Breast epithelium (tissue), 4 donors: ENCODE measurements at regions not wholly inside any gene's neighbourhood (a gene's known extent, or its start where the extent isn't known, plus 50 kb on each side); places are given as distances from the start of the nearest gene placed in this dataset.

ENCODE experiments used
- DNase-seq, 2 donors: peaks; one replicate each; pipeline ENCODE4 v3.0.0-alpha.2; 2019; ENCODE audit warnings: low spot score in 2 of 2
- H3K27ac ChIP-seq, 2 donors: fragments of 200-600 bp; sonication (generic) in 1 of 2; one replicate each; pipeline ENCODE4 v1.5.1; 2016 to 2019; ENCODE audit warnings: mild to moderate bottlenecking in 1 of 2
- H3K27me3 ChIP-seq, 2 donors: fragments of 200-600 bp; sonication (generic) in 1 of 2; one replicate each; pipeline versions ENCODE4 v1.5.1 to v1.6.0; 2017 to 2019; ENCODE audit warnings: control low read depth in 1 of 2, mild to moderate bottlenecking in 1 of 2
- H3K36me3 ChIP-seq: fragments of 200-600 bp; one replicate; pipeline ENCODE4 v1.5.1; 2019
- H3K4me1 ChIP-seq, 2 donors: fragments of 200-600 bp; sonication (generic); one replicate each; pipeline ENCODE4 v1.5.1; 2016 to 2019; ENCODE audit warnings: control low read depth in 1 of 2
- H3K4me3 ChIP-seq, 3 donors: fragments of 200-600 bp; sonication (generic); 1 replicate in 2 of 3; 2 replicates in 1 of 3; pipeline ENCODE4 v1.5.1; 2016 to 2019; ENCODE audit warnings: mild to moderate bottlenecking in 3 of 3, moderate library complexity in 2 of 3
- H3K9me3 ChIP-seq, 2 donors: fragments of 200-600 bp; sonication (generic) in 1 of 2; one replicate each; pipeline ENCODE4 v1.5.1; 2016 to 2019; ENCODE audit warnings: control low read depth in 1 of 2
- POLR2A ChIP-seq: fragments of 450-650 bp; IDR thresholded peaks from one replicate; pipeline ENCODE4 v1.6.1; 2016; ENCODE audit warnings: antibody characterized with exemption, mild to moderate bottlenecking, moderate library complexity
- POLR2AphosphoS5 ChIP-seq, 3 donors: sonication (generic); formaldehyde crosslinking; IDR thresholded peaks; one replicate each; pipeline ENCODE4 v1.6.1; 2017; ENCODE audit warnings: antibody characterized with exemption in 3 of 3
- intact Hi-C: fragments of 100-400 bp; cut with DNase I; formaldehyde crosslinking; loops from one replicate; pipeline ENCODE4 v1.15.1; 2023; ENCODE audit warnings: low total_unique reads
- TF ChIP-seq, protein P1 (sequence below), 3 donors: fragments of 450-650 bp; IDR thresholded peaks; one replicate each; pipeline ENCODE4 v1.5.1; 2016 to 2017; ENCODE audit warnings: antibody characterized with exemption in 3 of 3, mild to moderate bottlenecking in 3 of 3, moderate library complexity in 3 of 3

DNA sequence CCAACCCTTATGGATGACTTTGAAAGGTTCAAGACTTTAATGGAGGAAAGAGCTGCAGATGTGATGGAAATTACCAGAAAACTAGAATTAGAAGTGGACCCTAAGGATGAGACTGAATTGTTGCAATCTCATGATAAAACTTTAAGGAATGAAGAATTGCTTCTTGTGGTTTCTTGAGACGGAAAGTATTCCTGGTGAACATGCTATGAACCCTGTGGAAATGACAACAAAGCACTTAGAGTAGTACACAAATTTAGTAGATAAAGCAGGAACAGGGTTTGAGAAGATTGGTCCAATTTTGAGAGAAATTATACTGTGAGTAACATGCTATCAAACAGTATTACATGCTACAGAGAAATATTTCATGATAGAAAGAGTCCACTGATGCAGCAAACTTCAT lies 215.4 kb downstream of the OMA1 start:
- Histone ChIP-seq H3K4me1 (no peaks in the 10 kb centered on the region), H3K9me3 (no peaks in the 10 kb centered on the region), H3K4me3 (no peak overlapping the region), H3K27ac (no peak overlapping the region), H3K36me3 (no peaks in the 10 kb centered on the region), H3K27me3 (no peaks in the 10 kb centered on the region)
- intact Hi-C loops, result no loop called here
- no peak for DNase-seq
- no peak for TF ChIP-seq POLR2AphosphoS5 (IDR thresholded peaks at IDR 0.05)
- TF ChIP-seq, protein P1, sequence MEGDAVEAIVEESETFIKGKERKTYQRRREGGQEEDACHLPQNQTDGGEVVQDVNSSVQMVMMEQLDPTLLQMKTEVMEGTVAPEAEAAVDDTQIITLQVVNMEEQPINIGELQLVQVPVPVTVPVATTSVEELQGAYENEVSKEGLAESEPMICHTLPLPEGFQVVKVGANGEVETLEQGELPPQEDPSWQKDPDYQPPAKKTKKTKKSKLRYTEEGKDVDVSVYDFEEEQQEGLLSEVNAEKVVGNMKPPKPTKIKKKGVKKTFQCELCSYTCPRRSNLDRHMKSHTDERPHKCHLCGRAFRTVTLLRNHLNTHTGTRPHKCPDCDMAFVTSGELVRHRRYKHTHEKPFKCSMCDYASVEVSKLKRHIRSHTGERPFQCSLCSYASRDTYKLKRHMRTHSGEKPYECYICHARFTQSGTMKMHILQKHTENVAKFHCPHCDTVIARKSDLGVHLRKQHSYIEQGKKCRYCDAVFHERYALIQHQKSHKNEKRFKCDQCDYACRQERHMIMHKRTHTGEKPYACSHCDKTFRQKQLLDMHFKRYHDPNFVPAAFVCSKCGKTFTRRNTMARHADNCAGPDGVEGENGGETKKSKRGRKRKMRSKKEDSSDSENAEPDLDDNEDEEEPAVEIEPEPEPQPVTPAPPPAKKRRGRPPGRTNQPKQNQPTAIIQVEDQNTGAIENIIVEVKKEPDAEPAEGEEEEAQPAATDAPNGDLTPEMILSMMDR (IDR thresholded peaks at IDR 0.05), result no peak
- TF ChIP-seq POLR2A, result no peak

DNA sequence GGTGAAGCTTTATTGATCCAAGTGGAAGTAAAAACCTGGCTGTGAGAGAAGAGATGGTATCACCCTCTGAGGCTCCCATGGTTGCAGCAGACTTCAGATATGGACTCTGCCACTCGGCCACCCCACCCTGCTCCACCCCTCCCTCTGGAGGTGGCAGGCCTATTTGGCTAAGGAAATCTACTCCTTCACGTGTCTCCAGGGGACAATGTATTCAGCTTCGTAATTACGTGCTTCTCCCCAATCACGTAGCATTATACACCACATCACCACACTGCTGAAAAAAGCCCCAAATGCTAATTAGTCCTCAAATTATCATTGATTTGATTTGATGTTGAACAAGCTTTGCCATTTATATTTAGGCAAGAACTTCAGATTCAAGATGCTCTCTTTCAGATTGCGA lies 220.7 kb downstream of the OMA1 start:
- intact Hi-C loops, result no loop called here
- Histone ChIP-seq H3K36me3 (no peaks in the 10 kb centered on the region), H3K4me3 (no peak overlapping the region), H3K27me3 (no peaks in the 10 kb centered on the region), H3K27ac (no peak overlapping the region), H3K4me1 (no peaks in the 10 kb centered on the region), H3K9me3 (peaks cover 6 to 7% of the 10 kb centered on the region in 2 donors)
- no peak for DNase-seq
- TF ChIP-seq POLR2AphosphoS5 (IDR thresholded peaks at IDR 0.05), result no peak

DNA sequence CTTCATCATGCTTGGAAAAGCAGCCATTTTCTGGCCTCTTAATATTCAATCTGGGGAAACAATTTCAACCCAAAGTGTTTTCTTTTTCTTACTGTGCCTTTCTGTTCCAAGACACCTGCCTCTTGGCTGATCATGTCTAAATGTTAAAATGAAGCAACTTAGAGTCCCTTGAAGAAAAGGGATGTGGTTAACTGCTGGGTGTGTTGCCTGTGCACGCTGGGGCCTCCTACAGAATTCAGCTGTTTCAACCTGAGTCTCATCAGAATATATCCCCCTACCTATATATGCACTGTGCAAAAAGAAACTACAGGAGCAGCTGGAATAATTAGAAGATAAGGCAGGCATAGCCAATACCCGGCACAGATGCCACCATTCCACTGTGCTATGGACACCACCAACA lies 222.0 kb downstream of the OMA1 start:
- TF ChIP-seq POLR2AphosphoS5 (IDR thresholded peaks at IDR 0.05) (no peak), POLR2A (no peak)
- TF ChIP-seq, protein P1 (IDR thresholded peaks at IDR 0.05), result no peak
- Histone ChIP-seq H3K9me3 (peaks cover 6 to 7% of the 10 kb centered on the region in 2 donors), H3K4me3 (no peak overlapping the region), H3K36me3 (no peaks in the 10 kb centered on the region), H3K4me1 (no peaks in the 10 kb centered on the region), H3K27ac (no peak overlapping the region), H3K27me3 (no peaks in the 10 kb centered on the region)
- intact Hi-C loops, result no loop called here
- no peak for DNase-seq

DNA sequence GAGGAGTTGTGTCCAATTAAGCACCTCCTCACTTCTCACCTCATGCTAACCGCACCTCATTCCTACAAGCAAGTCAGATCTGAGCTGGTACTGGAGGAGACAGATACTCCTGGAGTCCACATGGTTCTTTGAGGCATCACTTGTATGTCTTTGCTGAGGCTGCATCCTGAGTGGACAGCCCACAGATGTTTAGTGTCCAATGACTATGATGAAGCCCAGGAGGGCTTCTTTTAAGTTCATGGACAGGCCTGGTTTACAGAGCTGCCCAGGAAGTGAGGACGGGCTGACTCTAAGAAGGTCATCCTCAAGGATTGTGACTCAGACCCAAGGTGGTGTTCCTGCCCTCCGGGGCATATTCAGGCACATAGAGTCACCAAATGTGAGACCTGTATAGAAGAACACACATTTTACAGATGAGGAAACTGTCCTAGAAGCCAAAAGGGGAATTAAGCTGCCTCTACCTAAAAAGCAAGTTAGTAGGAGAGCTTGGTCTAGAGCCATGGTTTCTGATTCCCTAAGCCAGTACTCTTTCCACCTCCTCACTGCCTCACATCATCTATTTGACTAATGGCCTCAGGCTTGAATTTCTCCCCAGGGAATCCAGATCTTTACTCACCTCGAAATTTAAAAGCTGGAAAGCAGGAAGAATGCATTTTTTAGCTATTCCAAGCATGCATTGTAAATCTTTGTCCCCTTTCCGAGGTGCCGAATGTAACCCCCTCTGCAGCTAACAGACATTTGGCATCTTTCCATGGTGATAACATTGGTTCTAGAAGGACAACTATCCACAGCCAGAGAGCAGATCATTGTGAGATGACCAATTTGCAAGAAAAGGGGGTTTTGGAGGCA lies 228.1 kb downstream of the OMA1 start:
- intact Hi-C loops, result no loop called here
- no peak for DNase-seq
- TF ChIP-seq POLR2A (no peak), POLR2AphosphoS5 (IDR thresholded peaks at IDR 0.05) (no peak)
- TF ChIP-seq, protein P1 (IDR thresholded peaks at IDR 0.05), result no peak
- Histone ChIP-seq H3K4me3 (no peak overlapping the region), H3K36me3 (no peaks in the 10 kb centered on the region), H3K27ac (no peak overlapping the region), H3K9me3 (peaks cover 6 to 7% of the 10 kb centered on the region in 2 donors), H3K27me3 (no peaks in the 10 kb centered on the region), H3K4me1 (no peaks in the 10 kb centered on the region)

DNA sequence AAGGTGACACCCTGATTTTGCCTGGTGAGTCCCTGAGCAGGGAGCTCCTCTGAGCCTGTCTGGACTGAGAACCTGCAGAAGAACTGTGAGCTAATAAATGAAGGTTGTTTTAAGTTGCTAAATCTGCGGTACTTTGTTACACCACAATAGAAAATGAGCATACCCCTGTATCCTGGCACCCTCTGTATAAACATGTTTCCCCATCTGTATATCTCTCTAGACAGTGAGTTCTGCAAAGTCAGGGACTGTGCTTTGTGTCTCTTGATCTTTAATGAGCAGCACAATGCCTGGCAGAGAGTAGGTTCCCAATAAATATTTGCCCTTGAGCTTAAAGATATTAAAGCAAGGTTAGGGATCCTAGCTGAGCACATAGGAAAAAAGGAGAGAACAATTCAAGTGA lies 228.8 kb downstream of the OMA1 start:
- Histone ChIP-seq H3K27ac (no peak overlapping the region), H3K9me3 (peaks cover 6 to 7% of the 10 kb centered on the region in 2 donors), H3K27me3 (no peaks in the 10 kb centered on the region), H3K4me1 (no peaks in the 10 kb centered on the region), H3K4me3 (no peak overlapping the region), H3K36me3 (no peaks in the 10 kb centered on the region)
- TF ChIP-seq, protein P1 (IDR thresholded peaks at IDR 0.05), result no peak
- TF ChIP-seq POLR2AphosphoS5 (IDR thresholded peaks at IDR 0.05) (no peak), POLR2A (no peak)
- intact Hi-C loops, result no loop called here
- no peak for DNase-seq
